ENCODE measurements at regions not wholly inside any gene's neighbourhood (a gene's known extent, or its start where the extent isn't known, plus 50 kb on each side); places are given as distances from the start of the nearest gene placed in this dataset.

- no peaks in the 10 kb centered on the region for H3K27me3 ChIP-seq (ENCODE audit: control insufficient read depth, low read length)
- no peaks in the 10 kb centered on the region for H3K4me1 ChIP-seq (ENCODE audit: control insufficient read depth, low read length)
- no peaks in the 10 kb centered on the region for H3K9me2 ChIP-seq (replicated peaks; ENCODE audit: control insufficient read depth, low read length)
- no peaks in the 10 kb centered on the region for H3K9me3 ChIP-seq (ENCODE audit: control insufficient read depth, insufficient read depth, low read length)
- H3K4me2 ChIP-seq (ENCODE audit: low read length): no peak overlapping the region
- no peaks in the 10 kb centered on the region for H3K36me3 ChIP-seq (ENCODE audit: control insufficient read depth, low read length)
- H3K79me2 ChIP-seq (ENCODE audit: control insufficient read depth, low read length): no peaks in the 10 kb centered on the region
- H4K20me1 ChIP-seq (ENCODE audit: control insufficient read depth, insufficient read depth, low read depth, low read length): no peaks in the 10 kb centered on the region
- H3K4me3 ChIP-seq (ENCODE audit: low read length): no peak overlapping the region
- no peak overlapping the region for H3K27ac ChIP-seq (ENCODE audit: low read depth, low read length)
- H3F3A ChIP-seq (ENCODE audit: control insufficient read depth, insufficient read depth): no peaks in the 10 kb centered on the region
- TF ChIP-seq CTCF (IDR thresholded peaks at IDR 0.05; ENCODE audit: low read depth, low read length, poor library complexity, severe bottlenecking): no peak
- no peak for TF ChIP-seq EZH2phosphoT487 (IDR thresholded peaks at IDR 0.05; ENCODE audit: borderline replicate concordance, low read length)
Measured at GRCh38 chr10:105925045-105925785, 1239.3 kb downstream of the SORCS1 start.

- H3K27ac ChIP-seq (ENCODE audit: low read depth, low read length): no peak overlapping the region
Measured at GRCh38 chr10:105921348-105921747, 1243.2 kb downstream of the SORCS1 start.

GRCh38 chr10:105914432-105914831 is 1250.1 kb downstream of the SORCS1 start:
- Histone ChIP-seq H3F3A (ENCODE audit: control insufficient read depth, insufficient read depth) (no peaks in the 10 kb centered on the region), H3K9me3 (ENCODE audit: control insufficient read depth, insufficient read depth, low read length) (no peaks in the 10 kb centered on the region), H3K4me3 (ENCODE audit: low read length) (no peak overlapping the region), H3K4me2 (ENCODE audit: low read length) (no peak overlapping the region), H3K27me3 (ENCODE audit: control insufficient read depth, low read length) (no peaks in the 10 kb centered on the region), H3K36me3 (ENCODE audit: control insufficient read depth, low read length) (no peaks in the 10 kb centered on the region), H3K79me2 (ENCODE audit: control insufficient read depth, low read length) (no peaks in the 10 kb centered on the region), H3K27ac (ENCODE audit: low read depth, low read length) (no peak overlapping the region), H4K20me1 (ENCODE audit: control insufficient read depth, insufficient read depth, low read depth, low read length) (no peaks in the 10 kb centered on the region), H3K9me2 (replicated peaks; ENCODE audit: control insufficient read depth, low read length) (no peaks in the 10 kb centered on the region), H3K4me1 (ENCODE audit: control insufficient read depth, low read length) (no peaks in the 10 kb centered on the region)
- TF ChIP-seq CTCF (IDR thresholded peaks at IDR 0.05; ENCODE audit: low read depth, low read length, poor library complexity, severe bottlenecking) (no peak), EZH2phosphoT487 (IDR thresholded peaks at IDR 0.05; ENCODE audit: borderline replicate concordance, low read length) (no peak)

More at GRCh38 chr10:105921348-105921747, 1243.2 kb downstream of the SORCS1 start:
- Histone ChIP-seq H3K9me3 (ENCODE audit: control insufficient read depth, insufficient read depth, low read length) (no peaks in the 10 kb centered on the region), H3K4me1 (ENCODE audit: control insufficient read depth, low read length) (no peaks in the 10 kb centered on the region), H3K79me2 (ENCODE audit: control insufficient read depth, low read length) (no peaks in the 10 kb centered on the region), H4K20me1 (ENCODE audit: control insufficient read depth, insufficient read depth, low read depth, low read length) (no peaks in the 10 kb centered on the region), H3K4me3 (ENCODE audit: low read length) (no peak overlapping the region), H3K36me3 (ENCODE audit: control insufficient read depth, low read length) (no peaks in the 10 kb centered on the region), H3F3A (ENCODE audit: control insufficient read depth, insufficient read depth) (no peaks in the 10 kb centered on the region), H3K4me2 (ENCODE audit: low read length) (no peak overlapping the region), H3K27me3 (ENCODE audit: control insufficient read depth, low read length) (no peaks in the 10 kb centered on the region), H3K9me2 (replicated peaks; ENCODE audit: control insufficient read depth, low read length) (no peaks in the 10 kb centered on the region)
- no peak for TF ChIP-seq CTCF (IDR thresholded peaks at IDR 0.05; ENCODE audit: low read depth, low read length, poor library complexity, severe bottlenecking)
- no peak for TF ChIP-seq EZH2phosphoT487 (IDR thresholded peaks at IDR 0.05; ENCODE audit: borderline replicate concordance, low read length)
